ENCODE measurements at regions not wholly inside any gene's neighbourhood (a gene's known extent, or its start where the extent isn't known, plus 50 kb on each side); places are given as distances from the start of the nearest gene placed in this dataset.

DNA sequence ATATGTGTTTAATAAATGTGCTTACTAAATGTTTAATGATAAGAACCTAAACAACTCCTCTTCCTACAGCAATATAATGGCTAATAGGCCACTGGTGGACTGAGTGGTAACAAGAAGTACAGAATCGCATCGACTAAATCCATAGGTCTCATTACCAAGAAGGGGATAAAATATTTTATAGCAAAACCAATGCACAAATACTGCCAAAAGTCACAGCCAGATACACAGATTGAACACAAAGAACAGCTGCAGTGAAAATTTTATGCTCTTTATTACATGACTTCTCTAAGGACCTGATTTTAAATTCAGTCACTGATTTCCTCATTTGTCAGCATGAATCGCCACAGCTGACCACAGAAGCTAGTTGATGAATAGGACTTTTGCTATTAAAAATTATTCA, 285.4 kb downstream of the DHX15 start:
- DNase-seq = no peak

DNA sequence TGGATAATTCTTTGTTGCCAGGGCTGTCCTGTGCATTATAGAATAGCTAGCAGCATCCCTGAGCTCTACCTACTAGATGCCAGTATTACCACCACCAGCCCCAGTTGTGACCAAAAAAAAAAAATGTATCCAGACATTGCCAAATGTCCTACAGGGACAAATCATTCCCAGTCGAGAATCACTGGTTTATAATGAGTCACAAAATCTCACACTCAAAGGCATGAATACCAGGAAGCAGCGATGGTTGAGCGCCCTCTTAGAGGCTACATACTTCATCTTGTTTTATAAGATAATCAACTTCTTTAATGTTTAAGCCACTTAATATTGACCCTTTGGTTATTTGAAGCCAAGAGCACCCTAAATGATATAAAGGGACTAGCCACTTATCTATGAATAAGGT, 297.3 kb downstream of the DHX15 start:
- no peak for DNase-seq

- no peak for DNase-seq
Observed at GRCh38 chr4:24285759-24286158, 298.6 kb downstream of the DHX15 start.

DNA sequence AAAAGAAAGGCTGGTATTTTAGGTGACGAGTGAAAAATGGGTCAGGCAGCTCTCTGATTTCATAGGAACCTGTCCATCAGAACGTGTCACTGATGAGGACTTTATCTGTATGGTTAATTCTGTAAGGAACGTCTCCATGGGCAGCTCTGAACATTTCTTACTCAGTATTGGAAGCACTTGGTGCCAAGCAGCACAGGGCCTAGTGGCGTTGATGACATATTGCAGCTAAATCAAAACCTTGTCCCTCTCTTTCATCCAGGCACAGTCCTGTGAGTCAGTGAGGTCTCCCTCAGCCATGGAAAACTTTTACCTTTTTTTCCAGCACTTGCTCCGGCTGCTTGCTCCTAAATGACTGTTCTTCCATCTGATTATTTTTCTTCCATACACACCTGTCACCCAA, 301.9 kb downstream of the DHX15 start:
- no peak for DNase-seq

GRCh38 chr4:24279911-24280375, 304.4 kb downstream of the DHX15 start:
- DNase-seq = no peak

DNA sequence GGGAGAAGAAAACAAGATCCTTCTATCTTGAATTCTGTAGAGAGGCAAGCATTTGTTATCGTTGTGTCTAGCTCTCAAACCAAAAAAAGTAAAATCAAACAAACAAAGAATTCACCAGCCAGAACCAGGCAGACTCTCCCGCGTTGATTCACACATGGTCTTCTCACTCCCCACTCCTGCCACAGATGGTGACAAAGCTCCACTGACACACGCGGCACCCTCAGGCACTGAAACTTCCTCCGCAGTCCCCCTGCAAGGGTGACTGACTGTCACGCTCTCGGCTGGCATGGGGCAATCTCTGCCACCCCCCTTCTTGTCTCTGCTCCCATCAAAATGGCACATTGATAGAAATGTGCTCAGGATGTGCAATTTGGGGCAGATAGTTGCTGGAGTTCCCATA, 304.9 kb downstream of the DHX15 start:
- DNase-seq = peak in 2 of 51 donors; percentile 3 to 42

DNA sequence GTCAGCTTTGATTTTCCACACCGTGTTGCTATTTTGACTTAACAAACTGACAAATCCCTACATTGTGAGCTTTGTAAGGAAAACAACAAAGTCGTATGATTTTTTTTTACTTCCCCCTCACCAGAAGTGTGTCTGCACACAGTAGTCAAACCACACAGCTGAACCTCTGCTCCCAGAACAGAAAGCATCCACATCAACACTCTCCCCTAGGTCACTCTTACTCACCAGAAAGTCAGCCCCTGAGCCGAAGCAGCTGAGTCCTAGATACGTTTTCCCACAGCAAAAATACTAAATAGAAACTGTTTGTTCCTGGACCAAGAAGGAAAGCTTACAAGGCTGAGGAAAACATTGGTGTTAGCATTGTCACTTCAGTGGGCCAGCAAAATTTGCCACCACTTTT, 305.7 kb downstream of the DHX15 start:
- no peak for DNase-seq

- no peak for DNase-seq
Observed at GRCh38 chr4:24274381-24274941, 309.9 kb downstream of the DHX15 start.

DNA sequence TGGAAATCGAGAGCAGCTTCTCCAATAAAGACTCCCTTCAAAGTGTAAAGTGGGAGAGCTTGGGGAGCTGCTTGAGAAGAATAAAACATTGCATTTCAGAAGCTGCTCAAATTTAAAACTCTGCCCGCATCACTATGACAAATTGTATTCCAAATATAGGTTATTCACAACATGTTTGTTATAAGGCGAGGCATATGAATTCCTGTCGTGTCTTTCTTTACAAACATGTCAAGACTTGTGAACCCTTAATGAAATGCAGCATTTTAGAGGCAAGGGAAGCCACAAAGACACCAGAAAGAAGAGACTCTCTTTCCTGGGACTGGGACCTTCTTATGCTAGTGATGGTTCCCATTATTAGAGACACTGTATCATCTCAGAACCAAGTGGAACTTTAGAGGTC, 311.2 kb downstream of the DHX15 start:
- DNase-seq = no peak

- DNase-seq = no peak
Observed at GRCh38 chr4:24266951-24267722, 317.2 kb downstream of the DHX15 start.

DNA sequence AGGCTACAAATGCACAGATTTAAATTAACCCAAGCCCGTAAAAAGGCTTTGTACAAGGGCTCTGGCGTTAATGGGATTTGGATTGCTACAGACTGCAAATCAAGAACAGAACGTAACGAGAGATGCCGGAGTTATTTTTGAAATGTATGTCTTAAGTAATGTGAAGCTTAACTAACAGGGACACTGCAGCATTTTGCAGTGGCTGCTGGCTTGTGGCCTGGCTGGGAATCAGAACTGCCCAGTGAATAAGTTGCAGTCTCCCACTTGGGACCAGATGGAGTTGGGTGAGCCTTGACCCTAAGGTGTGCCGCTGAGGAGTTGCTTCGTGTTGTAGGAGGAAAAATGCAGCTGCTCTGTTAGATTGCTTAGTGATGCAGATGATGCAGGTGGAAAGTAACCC, 318.4 kb downstream of the DHX15 start:
- DNase-seq = no peak

DNA sequence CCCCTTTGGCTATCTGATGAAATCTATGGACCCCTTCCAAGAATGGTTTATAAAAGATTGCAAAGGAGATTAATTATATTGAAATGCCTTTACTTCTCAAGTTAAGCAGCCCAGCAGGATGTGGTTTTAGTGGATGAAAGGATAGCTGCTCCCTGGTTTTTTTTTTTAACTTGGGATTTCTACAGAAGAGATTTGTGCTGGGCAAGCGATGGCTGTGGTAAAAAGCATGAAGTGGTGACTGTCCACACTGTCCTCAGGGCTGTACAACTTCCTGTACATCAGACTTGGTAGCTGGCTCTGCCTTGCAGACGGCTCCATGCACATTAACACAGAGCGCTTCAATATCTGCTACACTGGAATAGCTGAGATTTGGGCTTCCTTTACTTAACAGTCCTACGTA, 321.7 kb downstream of the DHX15 start:
- no peak for DNase-seq

DNA sequence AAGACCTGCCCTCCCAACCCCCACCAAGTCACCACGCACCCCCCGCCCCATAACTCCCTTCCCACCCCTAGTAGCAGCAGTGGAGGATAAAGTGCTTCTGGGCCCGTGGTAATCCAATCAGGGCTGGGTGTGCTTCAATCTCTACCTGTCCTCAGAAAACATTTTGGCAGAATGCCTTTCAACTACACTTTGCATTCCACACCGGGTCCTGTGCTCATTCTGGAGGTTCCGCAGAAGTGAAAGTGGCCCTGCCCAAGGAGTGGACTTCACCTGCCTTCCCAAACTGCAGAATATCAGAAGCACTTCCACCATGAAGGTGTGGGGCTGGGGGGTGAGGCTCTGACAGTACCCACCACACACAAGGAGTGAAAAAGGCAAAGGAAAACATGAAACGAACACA, 322.3 kb downstream of the DHX15 start:
- no peak for DNase-seq

DNA sequence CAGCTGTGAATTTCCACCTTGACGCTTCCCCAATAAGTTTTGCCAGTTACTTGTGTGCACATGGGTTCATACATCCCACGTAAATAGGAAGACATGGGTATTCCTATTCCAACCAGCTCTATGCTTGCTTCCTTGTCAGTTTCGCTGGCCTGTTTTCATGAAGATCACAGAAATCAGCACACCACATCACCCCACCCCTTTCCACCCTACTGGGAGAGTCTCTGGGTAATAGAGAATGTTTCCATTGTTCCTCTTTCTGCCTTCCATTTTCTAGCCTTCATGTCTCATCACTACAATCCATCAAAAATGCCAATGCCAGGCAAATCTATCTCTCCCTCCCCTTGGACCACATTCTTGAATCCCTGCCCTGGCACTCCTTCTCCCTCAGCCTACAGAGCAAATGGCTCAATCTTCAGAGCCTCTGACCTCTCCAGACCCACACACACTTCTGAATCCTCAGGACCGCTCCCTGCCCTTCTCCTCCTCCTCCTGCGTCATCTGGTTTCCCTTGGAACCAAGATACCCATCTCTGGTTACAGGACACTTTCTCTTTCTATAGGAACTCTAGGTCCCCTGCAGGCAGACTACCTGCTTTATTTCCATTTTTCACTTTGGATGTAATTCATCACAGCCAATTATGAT, 323.3 kb downstream of the DHX15 start:
- no peak for DNase-seq

DNA sequence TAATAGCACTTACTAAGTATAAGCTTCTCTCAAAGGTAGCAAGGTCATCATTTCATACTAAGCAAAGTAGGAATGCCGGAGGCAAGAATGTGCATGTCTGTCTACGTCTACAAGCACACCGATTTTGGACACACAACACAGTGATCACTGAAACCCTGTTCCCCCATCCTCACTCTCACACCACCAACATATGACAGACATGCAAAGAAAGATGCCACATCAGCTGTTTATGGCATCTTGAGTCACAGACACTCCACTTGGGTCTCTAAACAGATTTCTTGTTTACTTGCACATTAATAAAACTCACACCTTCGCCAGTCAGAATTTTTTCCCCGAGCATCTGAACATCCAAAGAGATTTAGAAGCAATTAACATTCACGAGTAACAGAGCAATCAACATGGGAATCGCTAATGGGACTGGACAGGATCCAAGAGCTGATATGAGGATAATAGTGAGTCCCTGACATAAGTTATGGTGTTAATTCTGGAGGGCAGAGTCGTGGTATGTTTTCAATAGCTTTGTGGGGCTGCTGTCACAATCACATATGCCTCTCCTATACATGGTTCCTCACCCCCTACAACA, 324.1 kb downstream of the DHX15 start:
- no peak for DNase-seq

DNA sequence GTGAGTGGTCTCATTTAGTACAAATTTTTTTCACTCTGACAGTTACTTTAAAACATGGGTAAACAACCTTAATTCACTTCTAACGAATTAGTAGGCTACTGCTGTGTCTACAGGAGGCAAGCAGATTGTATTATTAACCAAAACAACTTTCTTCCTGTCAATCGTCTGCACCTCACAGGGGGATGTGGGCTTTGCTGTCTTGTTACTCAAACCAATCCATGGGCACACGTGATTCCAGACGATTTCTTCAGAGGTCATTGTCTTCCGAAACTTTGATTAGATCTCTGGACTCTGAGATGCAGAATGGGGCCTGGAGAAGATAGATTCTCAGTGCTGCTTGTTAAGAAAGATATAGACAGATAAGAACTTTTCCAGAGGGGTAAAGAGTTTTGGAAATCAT, 327.8 kb downstream of the DHX15 start:
- no peak for DNase-seq

DNA sequence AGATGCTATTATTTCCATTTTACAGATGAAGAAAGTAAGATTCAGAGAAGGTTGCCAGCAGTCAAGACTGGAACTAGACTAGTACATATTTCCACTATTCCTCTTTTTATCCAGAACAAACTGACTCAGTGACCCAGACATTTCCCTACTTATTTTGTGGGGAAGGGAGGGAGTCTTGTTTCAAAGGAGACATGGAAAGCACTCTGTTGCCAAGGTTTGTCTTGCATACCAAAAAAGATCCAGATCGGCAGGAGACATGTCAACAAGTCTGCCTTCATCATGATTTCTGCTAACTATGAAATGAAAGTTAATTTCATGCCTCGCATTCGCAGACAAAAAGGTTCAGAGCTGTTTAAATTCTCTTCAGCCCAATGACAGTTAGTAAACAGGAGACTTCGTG, 328.3 kb downstream of the DHX15 start:
- DNase-seq = no peak

- DNase-seq = no peak
Observed at GRCh38 chr4:24252121-24252520, 332.2 kb downstream of the DHX15 start.

- no peak for DNase-seq
Observed at GRCh38 chr4:24251589-24251988, 332.8 kb downstream of the DHX15 start.

- DNase-seq = no peak
Observed at GRCh38 chr4:24249972-24250371, 334.4 kb downstream of the DHX15 start.

GRCh38 chr4:24248674-24249630, 335.4 kb downstream of the DHX15 start:
- no peak for DNase-seq

GRCh38 chr4:24245491-24245820, 338.9 kb downstream of the DHX15 start:
- peak in 15 of 51 donors; percentile 2 to 56 (median 29) for DNase-seq

All from hypothalamus (tissue), 51 donors.